DMS 273 treated with DMSO at 0.1 percent for 48 hours (cell line): ENCODE measurements at regions not wholly inside any gene's neighbourhood (a gene's known extent, or its start where the extent isn't known, plus 50 kb on each side); places are given as distances from the start of the nearest gene placed in this dataset.

Experiments used
- DNase-seq: peaks from one replicate; lab custom pipeline; 2025; lab: John Stamatoyannopoulos, UW

DNA sequence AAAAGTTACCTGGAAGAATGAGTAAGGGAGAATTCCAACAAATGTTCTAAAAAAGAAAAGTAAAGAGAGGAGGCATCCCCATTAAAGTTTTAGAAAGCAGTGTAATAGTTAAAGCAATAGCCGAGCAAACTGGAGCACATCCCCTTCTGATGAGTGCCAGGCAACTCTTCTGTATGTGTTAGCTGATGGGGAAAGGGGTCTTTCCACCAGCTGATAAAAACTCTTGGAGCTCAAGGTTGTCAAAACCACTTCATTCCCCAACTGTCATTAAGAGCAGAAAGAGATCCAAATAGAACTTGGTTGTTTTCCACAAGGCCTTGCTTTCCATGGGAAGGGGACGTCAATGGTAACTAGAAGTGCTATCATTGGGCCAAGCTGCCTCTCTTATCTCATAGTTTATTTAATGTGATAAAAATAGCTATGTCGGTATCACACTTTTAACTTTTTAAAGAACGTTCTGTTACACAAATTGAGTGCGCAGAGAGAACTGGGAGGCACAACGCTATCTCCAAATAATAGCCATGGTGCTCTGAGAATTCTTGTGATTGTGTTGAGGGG, 116.9 kb downstream of the POLR2M start:
- no peak for DNase-seq

DNA sequence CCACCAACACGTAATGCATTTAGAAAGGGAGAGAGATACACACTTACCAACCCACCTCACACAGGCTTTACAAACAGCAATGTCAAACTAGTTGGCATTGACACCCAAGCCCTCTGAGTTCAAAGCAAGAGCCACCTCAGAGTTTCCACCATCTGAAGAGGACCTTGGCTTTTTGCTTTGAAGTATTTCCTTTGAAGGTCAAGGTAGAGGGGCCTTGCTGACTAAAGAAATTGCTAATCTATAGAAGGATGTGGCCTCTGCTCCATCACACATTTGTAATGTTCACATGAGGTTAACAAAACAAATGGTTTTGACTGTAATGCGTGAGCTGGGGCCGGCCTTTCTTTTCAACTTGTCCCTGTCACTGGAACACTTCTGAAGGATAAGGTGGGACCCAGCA, 117.7 kb downstream of the POLR2M start:
- DNase-seq: no peak

DNA sequence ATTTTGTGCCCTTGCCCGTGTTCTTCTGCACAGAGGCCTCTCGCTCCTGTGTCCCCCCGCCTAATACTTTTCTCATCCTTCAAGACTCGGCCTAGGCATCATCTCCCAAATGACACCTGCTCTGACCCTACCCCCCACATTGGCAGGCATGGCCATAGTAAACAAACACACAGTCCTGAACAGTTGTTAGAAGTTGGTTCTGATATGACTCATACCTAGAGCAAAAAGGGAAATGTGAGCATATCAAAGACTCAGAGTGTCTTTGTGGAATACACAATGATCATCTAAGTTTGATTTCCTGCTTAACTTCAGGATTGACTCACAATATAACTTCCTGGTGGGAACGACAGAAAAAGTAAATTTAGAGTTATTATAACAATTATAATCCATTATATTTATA, 120.5 kb downstream of the POLR2M start:
- no peak for DNase-seq

DNA sequence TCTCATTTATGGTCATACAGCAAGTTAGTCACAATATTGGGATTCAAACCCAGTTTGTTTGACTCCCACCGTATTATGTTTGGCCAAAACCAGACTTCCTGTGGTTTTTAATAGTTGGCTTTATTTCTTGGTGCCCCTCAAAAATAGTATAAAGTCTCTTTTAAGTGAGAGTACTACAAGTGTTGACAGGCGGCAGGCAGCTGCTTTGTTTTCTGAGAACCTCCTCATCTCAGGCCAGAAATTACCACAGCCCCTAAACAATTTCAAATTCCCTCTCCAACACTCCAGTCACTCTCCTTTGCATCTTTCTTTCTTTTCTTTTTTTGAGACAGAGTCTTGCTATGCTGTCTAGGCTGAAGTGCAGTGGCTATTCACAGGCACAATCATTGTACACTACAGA, 121.5 kb downstream of the POLR2M start:
- no peak for DNase-seq

DNA sequence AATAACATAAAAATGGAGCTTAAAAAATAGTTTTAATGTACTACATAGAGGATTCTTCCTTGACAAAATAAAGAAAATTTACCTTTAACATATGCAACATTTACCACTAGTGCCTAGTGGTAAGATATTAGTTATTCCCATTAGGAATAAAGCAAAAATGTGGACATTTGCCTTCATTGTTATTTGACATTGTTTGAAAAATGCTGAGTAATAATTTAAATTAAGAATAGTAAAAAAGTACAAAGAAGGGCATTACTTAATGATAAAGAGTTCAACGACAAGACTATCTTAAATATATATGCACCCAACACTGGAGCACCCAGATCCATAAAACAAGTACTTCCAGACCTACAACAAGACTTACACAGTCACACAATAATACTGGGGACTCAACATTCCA, 125.7 kb downstream of the POLR2M start:
- DNase-seq: no peak

DNA sequence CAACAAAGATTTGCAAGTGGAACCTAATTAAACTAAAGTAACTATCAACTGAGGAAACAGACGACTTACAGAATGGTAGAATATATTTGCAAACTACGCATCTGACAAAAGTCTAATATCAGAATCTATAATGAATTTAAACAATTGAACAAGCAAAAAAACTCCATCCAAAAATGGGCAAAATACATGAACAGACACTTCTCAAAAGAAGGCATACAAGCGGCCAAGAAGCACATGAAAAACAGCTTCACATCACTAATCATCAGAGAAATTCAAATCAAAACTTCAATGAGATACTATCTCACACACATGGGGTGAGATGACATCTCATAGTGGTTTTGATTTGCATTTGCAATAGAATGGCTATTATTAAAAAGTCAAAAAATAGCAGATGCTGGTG, 128.6 kb downstream of the POLR2M start:
- DNase-seq: no peak

DNA sequence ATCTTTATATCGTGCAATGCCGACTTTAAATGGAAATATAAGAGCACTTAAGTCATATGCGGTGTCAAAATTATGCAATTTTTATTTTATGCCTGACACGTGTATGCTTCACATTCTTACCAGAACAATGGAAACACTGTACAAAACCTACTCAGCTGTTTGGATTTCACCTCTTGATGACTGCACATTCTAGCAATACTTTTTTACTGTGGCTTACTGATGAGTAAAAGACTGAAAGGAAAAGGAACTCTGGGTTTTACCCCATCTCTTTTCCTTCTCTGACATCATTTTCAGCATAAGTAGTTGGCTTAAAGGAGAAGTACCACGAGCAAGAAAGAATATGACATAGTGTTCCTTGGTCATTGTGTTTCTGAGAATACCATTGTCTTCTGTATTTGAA, 142.8 kb downstream of the POLR2M start:
- DNase-seq: no peak

DNA sequence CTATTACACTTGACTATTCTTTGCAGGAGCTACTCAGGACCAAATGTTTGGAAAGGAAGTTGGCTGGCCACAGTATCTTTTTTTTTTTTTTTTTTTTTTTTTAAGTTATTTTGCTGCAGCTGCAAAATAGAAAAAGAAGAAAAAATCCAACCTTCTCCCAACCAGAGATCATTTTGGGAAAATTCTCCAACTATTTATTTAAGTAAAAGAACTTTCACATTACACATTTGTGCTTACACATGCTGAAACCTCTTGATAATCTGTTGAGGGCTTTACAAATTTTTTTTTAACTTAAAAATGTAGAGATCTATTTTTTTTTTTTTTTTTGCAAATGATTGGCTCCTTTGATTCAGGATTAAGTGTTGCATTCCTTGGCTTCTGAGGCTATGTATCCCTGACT, 148.0 kb downstream of the POLR2M start:
- no peak for DNase-seq

DNA sequence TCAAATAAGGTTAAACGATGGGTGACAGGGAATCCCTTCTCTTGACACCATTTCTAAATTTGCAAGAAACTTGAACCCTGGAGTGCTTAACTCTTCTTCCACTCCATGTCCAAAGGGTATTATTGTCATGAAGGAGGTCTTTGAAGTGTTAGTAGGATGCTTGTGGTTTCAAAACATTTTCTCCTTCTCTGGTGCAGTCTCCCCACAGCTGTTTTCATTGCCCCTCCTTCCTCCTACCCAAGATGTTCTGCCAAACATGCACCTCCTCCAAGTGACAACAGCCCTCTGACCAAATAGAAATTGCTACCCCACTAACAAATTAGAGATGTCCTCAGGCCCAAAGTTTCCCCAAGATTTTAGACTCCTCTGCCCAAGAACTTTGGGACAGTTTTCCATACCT, 151.4 kb downstream of the POLR2M start:
- DNase-seq: no peak

DNA sequence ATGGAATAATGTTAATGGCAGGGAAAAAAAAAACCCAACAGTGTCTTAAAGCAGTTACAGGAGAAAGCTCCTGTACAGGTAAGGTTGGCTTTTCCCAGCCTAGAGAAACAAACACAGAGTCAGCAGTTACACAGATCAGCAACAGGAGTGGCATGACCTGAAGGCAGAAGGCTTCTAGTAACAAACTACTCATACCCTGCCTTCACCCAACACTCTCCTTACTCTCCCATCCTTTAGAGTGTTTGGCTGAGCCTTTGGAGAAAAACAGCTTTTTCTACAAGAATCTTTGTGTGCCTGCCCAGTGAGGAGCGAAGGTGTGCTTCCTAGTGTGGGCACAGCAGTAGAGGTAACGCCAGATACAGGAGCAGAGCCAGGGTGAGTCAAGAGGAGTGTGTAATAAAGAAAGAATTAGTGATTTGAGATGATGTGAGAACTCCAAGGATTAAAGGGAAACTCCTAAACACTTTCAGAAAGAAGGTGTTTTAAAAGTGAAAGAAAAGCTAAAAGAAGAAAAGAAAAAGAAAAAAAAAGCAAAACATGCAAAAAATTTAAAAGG, 152.7 kb downstream of the POLR2M start:
- no peak for DNase-seq

DNA sequence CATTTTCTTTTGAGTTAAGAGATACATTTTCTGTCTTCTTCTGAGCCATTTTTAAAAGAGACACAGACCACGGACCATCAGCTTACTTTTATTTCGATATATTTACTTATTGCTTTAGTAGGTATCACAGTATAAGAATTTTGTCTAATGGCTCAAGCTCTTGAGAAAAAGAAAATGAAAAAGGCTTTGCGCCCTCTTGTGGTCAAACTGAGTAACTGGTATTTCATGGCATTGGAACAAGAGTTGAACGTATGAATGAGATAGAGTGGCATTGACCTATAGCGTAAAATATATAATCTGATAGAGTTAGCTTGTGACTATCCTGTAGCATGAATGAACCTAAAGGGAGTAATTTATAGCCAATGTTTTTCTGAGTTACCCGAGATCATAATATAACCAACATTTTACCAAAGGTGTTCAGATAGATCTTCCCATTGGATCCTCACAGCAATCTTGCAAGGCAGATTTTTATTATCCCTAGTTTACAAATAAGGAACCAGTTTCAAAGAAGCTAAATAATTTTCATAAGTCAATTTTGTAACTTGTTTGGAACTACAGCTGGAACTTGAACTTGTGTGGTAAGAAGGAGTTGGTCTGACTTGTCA, 154.6 kb downstream of the POLR2M start:
- no peak for DNase-seq

DNA sequence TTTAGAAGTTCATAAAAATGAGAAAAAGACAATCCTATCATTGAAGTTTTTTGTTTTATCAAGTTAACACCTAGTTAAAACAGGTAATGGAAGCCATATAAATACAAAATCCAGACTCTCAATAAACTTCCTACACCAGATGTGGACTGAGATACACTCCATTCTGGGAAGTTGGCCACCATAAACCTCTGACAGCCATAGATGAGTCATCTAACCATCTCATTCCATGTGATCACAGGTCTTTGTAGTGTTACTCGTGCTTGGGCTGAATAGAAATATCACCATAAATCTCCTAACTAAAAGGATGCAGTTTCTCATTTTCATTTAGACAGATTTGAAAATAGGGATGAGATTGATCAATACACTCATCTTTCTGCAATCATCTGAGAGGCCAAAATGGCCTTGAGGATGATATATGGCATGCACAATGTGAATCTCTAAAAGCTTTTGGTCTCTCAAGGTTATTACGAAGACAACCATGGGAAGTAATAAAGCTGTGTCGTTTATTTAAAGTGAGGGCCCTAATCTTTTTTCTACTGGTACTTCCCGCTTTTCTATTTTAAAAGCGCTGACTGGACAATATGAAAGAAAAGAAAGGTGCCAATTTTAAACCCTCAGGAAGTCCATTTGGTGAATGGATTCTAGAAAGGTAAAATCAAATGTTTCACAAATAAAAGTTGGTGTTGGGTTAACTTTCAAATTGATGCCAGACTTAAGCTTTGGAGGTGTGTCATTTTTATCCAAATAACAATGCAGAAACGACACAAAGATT, 155.5 kb downstream of the POLR2M start:
- no peak for DNase-seq

DNA sequence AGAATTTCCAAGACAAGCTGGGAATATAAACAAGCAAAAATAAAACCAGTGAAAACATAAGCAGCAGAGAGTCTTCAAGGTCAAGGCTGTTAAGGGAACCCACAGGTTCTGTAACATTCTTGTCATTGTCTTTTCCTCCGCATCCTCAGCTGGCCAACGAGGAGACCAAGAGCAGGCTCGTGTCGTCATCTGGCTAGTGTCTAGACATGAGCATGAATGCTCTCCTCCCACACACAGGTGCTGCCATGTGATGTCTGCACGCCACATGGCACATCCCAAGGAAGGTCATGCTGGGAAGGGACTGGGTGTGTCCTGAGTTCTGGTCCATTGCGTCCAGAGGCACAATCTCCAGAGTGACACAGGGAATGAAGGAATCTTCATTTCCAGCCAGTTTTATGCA, 156.2 kb downstream of the POLR2M start:
- no peak for DNase-seq

DNA sequence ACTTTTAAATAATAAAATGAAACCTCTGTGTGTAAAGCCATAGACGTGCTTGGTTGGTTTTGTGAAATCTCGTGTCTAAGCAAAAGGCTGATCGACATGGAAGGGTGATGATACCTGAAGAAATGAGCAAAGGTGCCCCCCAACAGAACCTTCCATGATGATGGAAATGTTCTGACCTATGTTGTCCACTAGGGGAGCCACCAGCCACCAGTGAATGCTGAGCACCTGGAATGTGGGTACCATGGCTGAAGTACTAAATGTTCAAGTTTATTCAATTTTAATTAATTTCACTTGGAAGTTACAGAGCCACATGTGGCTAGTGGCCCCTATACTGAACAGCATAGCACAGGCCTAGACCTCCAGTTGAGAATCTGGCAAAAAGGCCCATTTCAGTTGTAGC, 158.8 kb downstream of the POLR2M start:
- DNase-seq: no peak

DNA sequence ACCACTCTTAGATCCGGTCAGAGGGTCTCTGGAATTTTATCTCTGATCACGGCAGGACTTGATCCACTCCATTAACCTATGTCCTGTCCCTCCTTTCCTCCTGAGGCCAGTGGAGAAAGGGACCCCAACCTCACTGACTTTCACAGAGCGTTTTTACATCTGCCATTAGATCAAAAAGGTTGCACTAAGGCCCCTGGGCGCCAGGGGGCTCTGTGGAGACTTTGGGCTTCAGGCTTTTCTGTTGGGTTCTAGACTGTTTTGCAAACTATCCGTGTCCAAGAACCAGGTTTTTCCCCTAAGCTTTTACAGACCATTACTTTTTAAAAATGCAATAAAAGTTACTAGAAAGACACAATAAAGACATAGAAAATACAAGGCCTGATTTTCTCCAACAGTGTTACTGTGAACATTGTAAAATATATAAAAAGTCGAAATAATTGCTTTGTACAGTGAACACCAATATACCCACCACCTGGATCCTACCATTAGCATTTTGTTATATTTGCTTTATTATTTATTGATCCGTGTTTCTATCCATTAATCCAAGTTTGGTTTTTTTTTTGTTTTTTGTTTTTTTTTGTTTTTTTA, 159.7 kb downstream of the POLR2M start:
- no peak for DNase-seq

DNA sequence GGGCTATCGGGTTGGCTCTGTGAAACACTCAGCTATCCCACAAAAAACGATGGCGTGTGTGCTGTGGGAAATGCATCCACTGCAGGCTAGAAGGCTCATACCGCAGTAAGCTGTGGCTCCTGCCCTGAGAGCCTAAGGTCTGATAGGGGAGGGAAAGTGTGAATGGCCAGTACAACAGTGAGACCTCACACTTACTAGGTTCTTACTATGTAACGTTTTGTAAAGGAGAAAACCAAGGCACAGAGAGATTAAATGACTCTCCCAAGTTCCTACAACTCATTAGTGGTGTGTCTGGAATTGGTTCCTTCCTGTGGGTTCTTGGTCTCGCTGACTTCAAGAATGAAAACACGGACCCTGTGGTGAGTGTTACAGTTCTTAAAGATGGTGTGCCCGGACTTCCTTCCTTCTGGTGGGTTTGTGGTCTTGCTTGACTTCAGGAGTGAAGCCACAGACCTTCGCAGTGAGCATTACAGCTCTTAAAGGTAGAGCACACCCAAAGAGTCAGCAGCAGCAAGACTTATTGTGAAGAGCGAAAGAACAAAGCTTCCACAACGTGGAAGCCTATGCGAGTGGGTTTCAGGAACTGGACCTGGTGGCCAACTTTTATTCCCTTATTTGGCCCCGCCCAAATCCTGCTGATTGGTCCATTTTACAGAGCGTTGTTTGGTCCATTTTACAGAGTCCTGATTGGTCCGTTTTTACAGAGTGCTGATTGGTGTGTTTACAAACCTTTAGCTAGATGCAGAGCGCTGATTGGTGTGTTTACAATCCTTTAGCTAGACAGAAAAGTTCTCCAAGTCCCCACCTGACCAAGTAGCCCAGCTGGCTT, 161.7 kb downstream of the POLR2M start:
- no peak for DNase-seq

DNA sequence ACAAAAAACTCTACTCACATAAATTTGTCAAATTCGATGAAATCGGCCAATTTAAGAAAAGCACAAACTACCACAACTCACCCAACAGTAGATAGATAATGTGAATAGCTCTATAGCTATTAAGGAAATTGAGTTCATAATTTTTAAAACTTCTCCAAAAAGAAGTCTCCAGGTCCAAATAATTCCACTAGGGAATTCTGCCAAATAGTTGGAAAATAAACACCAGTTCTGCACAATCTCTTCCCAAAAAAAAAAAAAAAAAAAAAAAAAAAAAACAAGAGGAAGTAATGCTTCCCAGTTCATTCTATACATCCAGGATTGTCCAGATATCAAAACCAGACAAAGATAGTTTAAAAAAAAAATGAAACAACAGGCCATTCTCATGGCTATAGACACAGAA, 164.2 kb downstream of the POLR2M start:
- no peak for DNase-seq

DNA sequence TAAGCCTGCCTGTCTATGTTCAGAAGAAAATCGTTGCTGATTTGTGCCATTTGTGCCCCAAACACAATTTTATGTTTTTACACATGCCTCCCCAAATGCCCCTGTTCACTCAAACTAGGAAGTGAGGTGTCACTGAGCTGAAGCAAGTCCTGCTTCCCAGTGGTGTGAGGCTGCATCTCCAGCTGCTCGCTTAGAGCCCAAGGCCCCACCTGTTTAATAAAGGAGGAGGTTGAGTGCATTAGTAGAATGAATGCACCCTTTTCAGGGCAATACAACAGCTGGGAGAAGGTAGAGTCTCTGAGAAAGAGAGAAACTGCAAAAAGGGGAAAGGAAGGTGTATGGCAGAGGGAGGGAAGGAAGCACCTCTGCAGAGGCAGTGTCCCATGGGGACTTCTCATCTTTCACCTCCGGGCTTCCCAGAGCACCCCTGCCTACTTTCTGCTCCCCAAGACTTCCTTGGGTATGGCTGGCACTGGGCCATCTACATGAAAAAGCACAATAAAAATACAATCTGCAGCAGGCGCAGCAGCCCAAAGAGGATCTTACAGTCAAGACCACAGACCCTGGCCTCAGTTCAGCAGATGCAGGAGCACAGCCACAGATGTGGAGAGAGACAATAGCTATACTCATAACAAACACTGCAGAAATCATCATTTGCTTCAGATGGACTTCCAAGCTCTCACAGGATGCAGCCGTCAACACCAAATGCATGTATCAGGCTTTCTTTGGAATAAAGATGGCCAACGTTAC, 165.9 kb downstream of the POLR2M start:
- DNase-seq: no peak

DNA sequence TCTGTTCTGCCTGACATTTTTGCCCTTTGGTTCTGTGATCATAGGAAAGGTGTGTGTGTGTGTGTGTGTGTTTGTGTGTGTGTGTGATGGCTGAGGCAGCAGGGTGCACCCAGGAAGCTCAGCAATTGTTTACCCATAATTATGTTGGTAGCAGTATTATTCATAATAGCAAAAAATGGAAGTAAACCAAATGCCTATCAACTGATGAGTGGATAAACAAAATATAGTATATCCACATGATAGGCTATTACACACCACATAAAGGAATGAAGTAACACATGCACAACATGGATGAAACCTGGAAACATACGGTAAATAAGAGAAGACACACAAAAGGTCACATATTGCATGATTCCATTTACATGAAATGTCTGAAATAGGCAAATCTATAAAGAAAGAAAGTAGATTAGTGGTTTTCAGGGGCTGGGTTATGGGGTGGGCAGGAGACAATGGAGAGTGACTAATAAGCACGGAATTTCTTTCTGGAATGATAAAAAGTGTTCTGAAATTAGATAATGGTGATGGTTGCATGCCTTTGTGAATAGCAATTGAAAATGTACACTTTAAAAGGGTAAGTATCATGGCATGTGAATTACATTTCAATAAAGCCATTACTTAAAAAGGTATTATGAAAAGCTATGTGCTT, 167.2 kb downstream of the POLR2M start:
- no peak for DNase-seq

DNA sequence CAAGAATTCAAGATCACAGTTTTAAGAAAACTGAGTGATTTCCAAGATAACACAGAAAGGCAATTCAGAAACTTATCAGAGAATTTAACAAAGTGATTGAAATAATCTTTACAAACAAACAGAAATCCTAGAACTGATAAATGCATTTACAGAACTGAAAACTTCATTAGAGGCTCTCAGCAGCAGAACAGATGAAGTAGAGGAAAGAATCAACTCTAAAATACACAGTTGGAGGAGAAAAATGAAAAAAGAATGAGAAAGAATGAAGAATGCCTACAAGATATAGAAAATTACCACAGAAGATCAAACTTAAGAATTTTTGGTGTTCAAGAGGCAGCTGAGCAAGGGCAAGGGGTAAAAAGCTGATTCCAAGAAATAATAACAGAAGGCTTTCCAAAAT, 168.8 kb downstream of the POLR2M start:
- no peak for DNase-seq

DNA sequence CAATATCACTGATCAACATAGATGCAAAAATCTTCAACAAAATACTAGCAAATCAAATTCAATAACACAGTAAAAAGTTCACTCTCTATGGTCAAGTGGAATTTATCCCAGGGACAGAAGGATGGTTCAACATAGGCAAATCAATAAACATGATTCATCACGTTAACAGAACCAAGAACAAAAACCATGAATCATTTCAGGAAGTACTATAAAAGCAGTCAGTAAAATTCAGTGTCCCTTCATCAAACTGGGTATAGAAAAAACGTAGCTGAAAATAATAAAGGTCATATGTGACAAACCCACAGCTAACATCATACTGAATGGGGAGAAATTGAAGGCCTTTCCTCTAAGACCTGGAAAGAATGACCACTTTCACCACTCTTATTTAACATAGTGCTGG, 172.1 kb downstream of the POLR2M start:
- no peak for DNase-seq
